Spleen (tissue), 7 donors: ENCODE measurements at regions not wholly inside any gene's neighbourhood (a gene's known extent, or its start where the extent isn't known, plus 50 kb on each side); places are given as distances from the start of the nearest gene placed in this dataset.

ENCODE experiments used
- POLR2A ChIP-seq, 3 donors: fragments of 450-650 bp; IDR thresholded peaks; one replicate each; pipeline ENCODE4 v1.5.1; 2017; ENCODE audit warnings: antibody characterized with exemption in 3 of 3, mild to moderate bottlenecking in 1 of 3
- POLR2AphosphoS5 ChIP-seq, 3 donors: sonication (generic); formaldehyde crosslinking; IDR thresholded peaks; one replicate each; pipeline ENCODE4 v1.5.1; 2017; ENCODE audit warnings: antibody characterized with exemption in 3 of 3
- TF ChIP-seq, protein P1 (sequence below), 11 experiments: fragments of 200-600 bp in 7 of 11; fragments of 450-650 bp in 4 of 11; sonication (generic) in 4 of 11; IDR thresholded peaks in 8 of 11; conservative IDR thresholded peaks in 3 of 11; 1 replicate in 7 of 11; 2 replicates in 4 of 11; pipeline versions ENCODE4 v1.4.0 to v1.8.0; 2016 to 2021; ENCODE audit warnings: antibody characterized with exemption in 11 of 11, inconsistent platforms in 4 of 11, mild to moderate bottlenecking in 1 of 11
- donor health status: DM: no; HTN: no; CAD: no; lungs with moderate emphysema.
- donor health status: DM: no; HTN: no; CAD: no.
- donor health status: DM: no; HTN: no; CAD: no.

DNA sequence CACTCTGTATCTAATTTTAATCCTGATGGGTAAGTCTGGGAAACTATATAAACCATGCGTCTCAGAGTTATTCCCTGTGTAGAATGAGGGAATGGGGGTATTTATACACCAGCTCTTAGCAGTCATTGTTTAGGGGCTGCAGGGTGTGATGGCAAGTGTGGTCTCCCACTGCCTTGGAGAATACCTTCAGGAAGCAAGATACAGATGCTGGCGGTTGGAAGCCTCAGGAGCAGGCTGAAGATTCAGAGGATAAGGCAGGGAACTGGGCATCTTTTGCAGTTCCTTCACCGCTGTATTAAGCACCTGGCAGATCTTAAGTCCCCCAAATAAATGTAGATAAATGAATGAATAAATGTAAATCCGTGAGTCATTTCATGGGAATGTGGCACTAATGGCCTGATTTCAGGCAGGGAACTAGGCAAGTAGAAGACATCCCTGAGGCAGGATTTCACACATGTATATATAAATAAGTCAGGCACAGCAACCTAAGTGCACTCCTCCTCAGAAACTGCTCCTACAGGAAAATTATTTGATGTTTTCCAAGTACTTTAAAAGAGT is 209.2 kb upstream of the GADL1 start:
- TF ChIP-seq, protein P1, sequence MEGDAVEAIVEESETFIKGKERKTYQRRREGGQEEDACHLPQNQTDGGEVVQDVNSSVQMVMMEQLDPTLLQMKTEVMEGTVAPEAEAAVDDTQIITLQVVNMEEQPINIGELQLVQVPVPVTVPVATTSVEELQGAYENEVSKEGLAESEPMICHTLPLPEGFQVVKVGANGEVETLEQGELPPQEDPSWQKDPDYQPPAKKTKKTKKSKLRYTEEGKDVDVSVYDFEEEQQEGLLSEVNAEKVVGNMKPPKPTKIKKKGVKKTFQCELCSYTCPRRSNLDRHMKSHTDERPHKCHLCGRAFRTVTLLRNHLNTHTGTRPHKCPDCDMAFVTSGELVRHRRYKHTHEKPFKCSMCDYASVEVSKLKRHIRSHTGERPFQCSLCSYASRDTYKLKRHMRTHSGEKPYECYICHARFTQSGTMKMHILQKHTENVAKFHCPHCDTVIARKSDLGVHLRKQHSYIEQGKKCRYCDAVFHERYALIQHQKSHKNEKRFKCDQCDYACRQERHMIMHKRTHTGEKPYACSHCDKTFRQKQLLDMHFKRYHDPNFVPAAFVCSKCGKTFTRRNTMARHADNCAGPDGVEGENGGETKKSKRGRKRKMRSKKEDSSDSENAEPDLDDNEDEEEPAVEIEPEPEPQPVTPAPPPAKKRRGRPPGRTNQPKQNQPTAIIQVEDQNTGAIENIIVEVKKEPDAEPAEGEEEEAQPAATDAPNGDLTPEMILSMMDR (IDR thresholded peaks at IDR 0.05 in 8 of 11, conservative IDR thresholded peaks at IDR 0.05 in 3 of 11), result no peak
- TF ChIP-seq POLR2AphosphoS5 (IDR thresholded peaks at IDR 0.05), result no peak
- no peak for TF ChIP-seq POLR2A (IDR thresholded peaks at IDR 0.05)
